Mucosa of descending colon (tissue), 3 donors: ENCODE measurements at regions not wholly inside any gene's neighbourhood (a gene's known extent, or its start where the extent isn't known, plus 50 kb on each side); places are given as distances from the start of the nearest gene placed in this dataset.

Experiments used
- ATAC-seq: fragments of 200-7000 bp; cut with Tn5 transposase; one replicate; pipeline ENCODE4 v1.9.1; 2020; ENCODE audit warnings: mild to moderate bottlenecking, moderate library complexity
- DNase-seq, 3 donors: peaks; one replicate each; pipeline ENCODE4 v3.0.0-alpha.2; 2020
- H3K36me3 ChIP-seq: fragments of 200-600 bp; one replicate; pipeline ENCODE4 v1.8.0; 2021; ENCODE audit warnings: low read depth, mild to moderate bottlenecking
- H3K4me1 ChIP-seq: fragments of 200-600 bp; one replicate; pipeline ENCODE4 v1.8.0; 2021; ENCODE audit warnings: low read depth, mild to moderate bottlenecking
- H3K4me3 ChIP-seq: fragments of 200-600 bp; one replicate; pipeline ENCODE4 v1.8.0; 2021; ENCODE audit warnings: mild to moderate bottlenecking
- H3K9me3 ChIP-seq: fragments of 200-600 bp; one replicate; pipeline ENCODE4 v1.8.0; 2021; ENCODE audit warnings: mild to moderate bottlenecking
- intact Hi-C, 2 donors: fragments of 100-400 bp; cut with DNase I in 1 of 2; cut with micrococcal nuclease in 1 of 2; formaldehyde crosslinking; loops; one replicate each; pipeline versions ENCODE4 v1.11.0 to v1.11.1; 2022; cut with DNase I, micrococcal nuclease
- TF ChIP-seq, protein P1 (sequence below): fragments of 200-600 bp; IDR thresholded peaks from one replicate; pipeline ENCODE4 v1.8.0; 2022; ENCODE audit warnings: antibody characterized with exemption, mild to moderate bottlenecking
- donor health status: DM: no; HTN: no; CAD: no; lungs with moderate emphysema.
- donor health status: DM: no; HTN: no; CAD: no.
- donor health status: DM: no; HTN: yes; CAD: no.

DNA sequence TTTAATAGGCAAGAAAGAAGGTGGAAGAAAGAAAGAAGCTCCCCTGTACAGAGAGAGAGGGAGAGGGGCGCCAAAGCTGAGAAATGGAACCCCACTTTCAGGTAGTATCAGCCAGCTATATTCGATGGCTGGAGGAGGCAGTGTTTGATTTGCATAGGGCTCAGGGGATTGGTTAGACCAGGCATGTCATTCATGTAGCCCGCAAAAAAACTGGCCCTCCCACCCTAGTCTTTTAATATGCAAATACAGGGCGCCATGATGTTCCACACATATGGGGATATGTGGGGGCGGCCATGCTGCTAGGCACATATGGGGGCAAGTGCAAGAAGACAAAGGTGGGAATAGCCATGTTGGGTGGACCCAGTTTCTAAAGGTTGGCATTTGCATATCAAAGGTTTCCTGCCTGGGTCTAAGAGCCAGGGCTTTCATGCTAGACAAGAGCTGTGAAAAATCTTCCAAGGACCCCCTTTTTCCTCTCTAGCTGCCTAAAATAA lies 174.4 kb upstream of the ADRA1B start:
- TF ChIP-seq, protein P1, sequence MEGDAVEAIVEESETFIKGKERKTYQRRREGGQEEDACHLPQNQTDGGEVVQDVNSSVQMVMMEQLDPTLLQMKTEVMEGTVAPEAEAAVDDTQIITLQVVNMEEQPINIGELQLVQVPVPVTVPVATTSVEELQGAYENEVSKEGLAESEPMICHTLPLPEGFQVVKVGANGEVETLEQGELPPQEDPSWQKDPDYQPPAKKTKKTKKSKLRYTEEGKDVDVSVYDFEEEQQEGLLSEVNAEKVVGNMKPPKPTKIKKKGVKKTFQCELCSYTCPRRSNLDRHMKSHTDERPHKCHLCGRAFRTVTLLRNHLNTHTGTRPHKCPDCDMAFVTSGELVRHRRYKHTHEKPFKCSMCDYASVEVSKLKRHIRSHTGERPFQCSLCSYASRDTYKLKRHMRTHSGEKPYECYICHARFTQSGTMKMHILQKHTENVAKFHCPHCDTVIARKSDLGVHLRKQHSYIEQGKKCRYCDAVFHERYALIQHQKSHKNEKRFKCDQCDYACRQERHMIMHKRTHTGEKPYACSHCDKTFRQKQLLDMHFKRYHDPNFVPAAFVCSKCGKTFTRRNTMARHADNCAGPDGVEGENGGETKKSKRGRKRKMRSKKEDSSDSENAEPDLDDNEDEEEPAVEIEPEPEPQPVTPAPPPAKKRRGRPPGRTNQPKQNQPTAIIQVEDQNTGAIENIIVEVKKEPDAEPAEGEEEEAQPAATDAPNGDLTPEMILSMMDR: no peak
- ATAC-seq: no peak
- no peak for DNase-seq
- intact Hi-C loops: no loop called here
- Histone ChIP-seq H3K9me3 (no peaks in the 10 kb centered on the region), H3K4me1 (no peaks in the 10 kb centered on the region), H3K4me3 (no peak overlapping the region), H3K36me3 (no peaks in the 10 kb centered on the region)

DNA sequence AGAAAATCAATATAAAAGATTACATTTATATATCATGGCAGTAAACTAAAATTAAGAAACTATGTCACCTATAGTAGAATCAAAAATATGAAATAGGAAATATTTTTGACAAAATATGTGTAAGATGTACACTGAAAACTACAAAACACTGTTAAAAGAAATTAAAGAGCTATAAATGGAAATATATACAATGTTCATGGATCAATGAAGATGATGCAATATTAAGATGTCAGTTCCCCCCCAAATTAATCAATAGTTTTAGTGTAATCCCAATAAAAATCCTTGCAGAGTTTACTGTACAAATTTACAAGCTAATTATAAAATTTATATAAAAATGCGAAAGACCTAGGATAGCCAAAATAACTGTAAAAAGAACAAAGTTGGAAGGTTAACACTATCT lies 173.0 kb upstream of the ADRA1B start:
- H3K36me3 ChIP-seq: no peaks in the 10 kb centered on the region
- no peaks in the 10 kb centered on the region for H3K9me3 ChIP-seq
- ATAC-seq: no peak
- intact Hi-C loops: no loop called here
- H3K4me3 ChIP-seq: no peak overlapping the region
- DNase-seq: no peak
- no peaks in the 10 kb centered on the region for H3K4me1 ChIP-seq
- TF ChIP-seq, protein P1: no peak

DNA sequence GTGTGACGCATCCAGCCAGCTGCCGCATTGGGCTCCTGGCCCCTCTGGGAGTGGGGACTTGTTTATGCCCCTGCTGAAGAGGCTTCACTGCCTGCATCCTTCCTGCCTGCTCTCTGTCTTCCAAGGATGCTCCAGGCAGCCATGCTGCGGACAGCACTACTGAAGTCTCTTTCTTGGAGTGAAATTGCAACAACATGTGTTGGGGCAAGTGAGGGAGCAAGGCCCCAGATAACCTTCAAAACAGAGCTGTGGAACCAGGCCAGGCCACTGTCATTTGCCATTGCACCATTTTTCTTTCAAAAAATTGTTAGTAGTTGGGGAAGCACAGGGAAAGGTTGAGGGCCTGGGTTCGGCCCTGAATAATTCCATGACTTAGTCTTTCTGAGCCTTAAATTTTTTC lies 169.6 kb upstream of the ADRA1B start:
- DNase-seq: no peak
- TF ChIP-seq, protein P1: no peak
- H3K36me3 ChIP-seq: no peaks in the 10 kb centered on the region
- H3K4me1 ChIP-seq: no peaks in the 10 kb centered on the region
- H3K9me3 ChIP-seq: no peaks in the 10 kb centered on the region
- intact Hi-C loops: no loop called here
- no peak for ATAC-seq
- no peak overlapping the region for H3K4me3 ChIP-seq

DNA sequence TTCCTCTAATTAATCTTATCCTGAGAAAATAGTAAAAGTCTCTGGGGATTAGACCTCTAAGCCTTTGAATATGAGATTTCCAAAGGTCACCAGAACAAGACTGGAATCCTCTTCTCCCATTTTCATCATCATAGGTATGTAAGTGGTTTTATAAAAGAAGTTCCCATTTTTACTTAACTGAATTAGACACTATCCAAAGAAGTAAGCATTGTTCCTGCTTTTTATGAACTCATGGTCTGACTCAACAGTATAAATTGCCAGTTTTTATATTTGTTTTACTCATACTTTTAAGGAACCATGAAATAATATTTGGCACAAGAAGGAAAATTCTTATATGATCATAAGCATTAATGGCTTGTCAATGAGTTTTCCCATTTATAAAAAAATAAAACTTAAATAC lies 167.1 kb upstream of the ADRA1B start:
- ATAC-seq (no peak), DNase-seq (no peak)
- Histone ChIP-seq H3K9me3 (no peaks in the 10 kb centered on the region), H3K4me3 (no peak overlapping the region), H3K4me1 (no peaks in the 10 kb centered on the region), H3K36me3 (no peaks in the 10 kb centered on the region)
- intact Hi-C loops: no loop called here
- TF ChIP-seq, protein P1: no peak

DNA sequence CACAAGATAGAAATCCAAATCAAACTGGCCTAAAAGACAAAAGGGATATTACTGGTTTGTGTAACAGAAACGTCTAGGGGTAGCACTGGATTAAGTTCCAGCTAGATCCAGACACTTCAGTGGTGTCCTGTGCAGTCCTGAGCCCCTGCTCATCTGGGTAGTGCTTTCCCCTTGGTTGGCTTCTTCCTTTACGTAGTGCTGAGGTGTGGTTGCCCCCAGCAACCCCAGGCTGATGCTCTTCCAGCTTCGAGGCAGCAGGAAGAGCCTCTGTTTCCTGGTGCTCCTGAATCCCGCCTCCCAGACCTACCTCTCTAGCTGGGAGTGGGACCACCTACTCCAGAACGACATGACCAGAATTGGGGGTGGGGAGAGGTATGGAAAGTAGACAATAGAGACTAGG lies 166.1 kb upstream of the ADRA1B start:
- H3K9me3 ChIP-seq: no peaks in the 10 kb centered on the region
- H3K36me3 ChIP-seq: no peaks in the 10 kb centered on the region
- intact Hi-C loops: no loop called here
- DNase-seq (no peak), ATAC-seq (no peak)
- H3K4me1 ChIP-seq: no peaks in the 10 kb centered on the region
- no peak overlapping the region for H3K4me3 ChIP-seq
- TF ChIP-seq, protein P1: no peak

DNA sequence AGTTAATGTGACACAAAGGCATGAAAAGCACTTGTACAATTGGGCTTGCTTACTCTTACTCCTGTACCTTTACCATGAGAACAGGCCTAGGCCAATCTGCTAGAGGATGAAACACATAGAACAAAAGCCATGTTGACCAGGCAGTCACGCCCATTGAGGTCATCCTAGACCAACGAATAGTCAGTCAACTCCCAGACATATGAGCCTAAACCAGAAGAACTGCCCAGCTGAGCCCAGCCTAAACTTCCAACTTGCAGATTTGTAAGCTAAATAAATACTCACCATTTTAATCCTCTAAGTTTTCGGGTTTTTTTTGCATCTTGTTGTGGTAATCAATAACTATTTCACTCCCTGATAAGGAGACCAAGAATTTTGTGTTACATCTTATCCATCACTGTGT lies 164.8 kb upstream of the ADRA1B start:
- DNase-seq (no peak), ATAC-seq (no peak)
- TF ChIP-seq, protein P1: no peak
- intact Hi-C loops: no loop called here
- Histone ChIP-seq H3K4me3 (no peak overlapping the region), H3K4me1 (no peaks in the 10 kb centered on the region), H3K36me3 (no peaks in the 10 kb centered on the region), H3K9me3 (no peaks in the 10 kb centered on the region)
